ENCODE measurements at regions not wholly inside any gene's neighbourhood (a gene's known extent, or its start where the extent isn't known, plus 50 kb on each side); places are given as distances from the start of the nearest gene placed in this dataset.

- TF ChIP-seq FOXA1 (IDR thresholded peaks at IDR 0.05) = no peak
- TF ChIP-seq RXRA (IDR thresholded peaks at IDR 0.05) = peak in 1 of 2 donors; percentile 88
- no peak for TF ChIP-seq HNF4G (IDR thresholded peaks at IDR 0.05)
- TF ChIP-seq GABPA (IDR thresholded peaks at IDR 0.05 in 1 of 2, conservative IDR thresholded peaks at IDR 0.05 in 1 of 2) = peak in 1 of 2 donors; percentile 56
- TF ChIP-seq JUND (IDR thresholded peaks at IDR 0.05) = peak in 1 of 2 donors; percentile 62
- no peak for TF ChIP-seq CTCF (IDR thresholded peaks at IDR 0.05; ENCODE audit: low read depth, low read length, missing input control)
- peak; percentile 27 for TF ChIP-seq YY1 (IDR thresholded peaks at IDR 0.05)
Observed at GRCh38 chr20:12331236-12331635, 413.5 kb downstream of the BTBD3 start (continued).

GRCh38 chr20:12337601-12338000 is 419.9 kb downstream of the BTBD3 start:
- no peaks in the 10 kb centered on the region for H3K36me3 ChIP-seq (ENCODE audit: control insufficient read depth in 4 of 4, insufficient read depth in 3 of 4, low read depth in 1 of 4, low read length in 3 of 4)
- H3K9me3 ChIP-seq (ENCODE audit: control insufficient read depth in 4 of 4, low read length in 3 of 4) = no peaks in the 10 kb centered on the region
- DNase-seq (ENCODE audit: low spot score) = no peak
- H3K27ac ChIP-seq (ENCODE audit: low read depth in 1 of 2, low read length in 2 of 2) = no peak overlapping the region
- TF ChIP-seq ZBTB33 (IDR thresholded peaks at IDR 0.05) = no peak
- no peak for TF ChIP-seq RXRA (IDR thresholded peaks at IDR 0.05)
- TF ChIP-seq ATF3 (IDR thresholded peaks at IDR 0.05) = no peak
- TF ChIP-seq CTCF (IDR thresholded peaks at IDR 0.05; ENCODE audit: low read depth, low read length, missing input control) = no peak
- no peak for TF ChIP-seq MAX (IDR thresholded peaks at IDR 0.05)
- no peak for TF ChIP-seq EGR1 (IDR thresholded peaks at IDR 0.05; ENCODE audit: low read depth in 2 of 2)
- no peak for TF ChIP-seq NR2F2 (IDR thresholded peaks at IDR 0.05)
- no peak for TF ChIP-seq HNF4G (IDR thresholded peaks at IDR 0.05)
- no peak for TF ChIP-seq SP1 (IDR thresholded peaks at IDR 0.05)
- H3K4me3 ChIP-seq (ENCODE audit: low read depth in 1 of 3, low read length in 3 of 3) = no peak overlapping the region
- no peaks in the 10 kb centered on the region for H3K27me3 ChIP-seq (ENCODE audit: control insufficient read depth in 4 of 4, insufficient read depth in 4 of 4, low read length in 3 of 4)
- no peaks in the 10 kb centered on the region for H3K4me1 ChIP-seq (ENCODE audit: control insufficient read depth in 4 of 4, insufficient read depth in 4 of 4, low read length in 3 of 4)
- 71% methylated on average over 3 of the region's 3 CpGs for WGBS
- H3K9ac ChIP-seq (ENCODE audit: low read depth in 1 of 2, low read length in 2 of 2) = no peak overlapping the region

- Histone ChIP-seq H3K36me3 (ENCODE audit: control insufficient read depth in 4 of 4, insufficient read depth in 3 of 4, low read depth in 1 of 4, low read length in 3 of 4) (no peaks in the 10 kb centered on the region), H3K4me1 (ENCODE audit: control insufficient read depth in 4 of 4, insufficient read depth in 4 of 4, low read length in 3 of 4) (no peaks in the 10 kb centered on the region), H3K27ac (ENCODE audit: low read depth in 1 of 2, low read length in 2 of 2) (no peak overlapping the region), H3K9me3 (ENCODE audit: control insufficient read depth in 4 of 4, low read length in 3 of 4) (no peaks in the 10 kb centered on the region), H3K27me3 (ENCODE audit: control insufficient read depth in 4 of 4, insufficient read depth in 4 of 4, low read length in 3 of 4) (no peaks in the 10 kb centered on the region), H3K4me3 (ENCODE audit: low read depth in 1 of 3, low read length in 3 of 3) (no peak overlapping the region), H3K9ac (ENCODE audit: low read depth in 1 of 2, low read length in 2 of 2) (no peak overlapping the region)
- no peak for TF ChIP-seq MAX (IDR thresholded peaks at IDR 0.05)
- no peak for TF ChIP-seq HNF4A (conservative IDR thresholded peaks at IDR 0.05)
- WGBS = 88% methylated on average over 2 of the region's 2 CpGs
- no peak for DNase-seq (ENCODE audit: low spot score)
Observed at GRCh38 chr20:12345978-12346377, 428.3 kb downstream of the BTBD3 start.
